ENCODE measurements at regions not wholly inside any gene's neighbourhood (a gene's known extent, or its start where the extent isn't known, plus 50 kb on each side); places are given as distances from the start of the nearest gene placed in this dataset.

DNA sequence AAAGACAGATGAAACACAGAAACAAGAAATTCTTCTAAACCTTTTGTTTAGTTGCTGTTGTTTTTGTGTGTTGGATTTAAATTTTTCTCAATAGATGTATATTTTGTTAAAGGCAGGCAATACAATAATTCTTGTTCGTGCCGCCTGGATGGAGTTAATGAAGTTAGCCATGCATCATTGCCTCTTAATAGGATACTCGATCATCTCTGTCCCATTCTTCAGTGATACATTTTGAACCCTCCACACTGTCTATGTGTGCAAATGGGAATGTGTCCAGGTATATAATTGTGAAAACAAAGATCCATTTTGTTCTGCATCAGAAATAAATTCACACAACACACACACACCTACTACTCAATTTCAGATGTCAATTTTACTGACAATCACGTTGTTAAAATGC, 186.6 kb upstream of the ADAMTS16 start (continued):
- TF ChIP-seq EZH2 (IDR thresholded peaks at IDR 0.05; ENCODE audit: low read depth, unreplicated experiment) = no peak
- no peak for TF ChIP-seq ZNF114 (CRISPR knock-in tag; IDR thresholded peaks at IDR 0.05)
- TF ChIP-seq EZH2phosphoT487 (IDR thresholded peaks at IDR 0.05; ENCODE audit: unreplicated experiment) = no peak

- Histone ChIP-seq H3K27ac (ENCODE audit: low read depth) (no peak overlapping the region), H3K79me2 (replicated peaks; ENCODE audit: insufficient read depth) (no peaks in the 10 kb centered on the region), H3K4me2 (no peak overlapping the region), H3F3A (replicated peaks; ENCODE audit: low read depth) (no peaks in the 10 kb centered on the region), H3K9me2 (ENCODE audit: insufficient read depth) (peaks cover 5% of the 10 kb centered on the region; the same call in 1 of the 2 replicates), H4K20me1 (replicated peaks; ENCODE audit: insufficient read depth) (no peaks in the 10 kb centered on the region), H3K4me1 (ENCODE audit: insufficient read depth) (no peaks in the 10 kb centered on the region), H3K27me3 (ENCODE audit: insufficient read depth) (no peaks in the 10 kb centered on the region), H2AFZ (no peak overlapping the region), H3K4me3 (no peak overlapping the region), H3K36me3 (ENCODE audit: insufficient read depth) (no peaks in the 10 kb centered on the region)
- no peak overlapping the region for H3K27ac Mint-ChIP-seq
- TF ChIP-seq ZNF331 (CRISPR knock-in tag; IDR thresholded peaks at IDR 0.05; ENCODE audit: low read depth) (no peak), STAT1 (IDR thresholded peaks at IDR 0.05; ENCODE audit: unreplicated experiment) (no peak), EZH2phosphoT487 (IDR thresholded peaks at IDR 0.05; ENCODE audit: unreplicated experiment) (no peak)
- ATAC-seq = no peak
- H3K4me1 Mint-ChIP-seq = no peaks in the 10 kb centered on the region; the same call in 2 of the 3 replicates
- H3K9me3 Mint-ChIP-seq = no peaks in the 10 kb centered on the region
- no peaks in the 10 kb centered on the region for H3K36me3 Mint-ChIP-seq (ENCODE audit: low read depth)
- no peak overlapping the region for H3K4me3 Mint-ChIP-seq
- DNase-seq (ENCODE audit: low spot score) = no peak
- H3K27me3 Mint-ChIP-seq (ENCODE audit: insufficient read depth, low read depth, poor library complexity) = peaks cover 3% of the 10 kb centered on the region
These were observed 186.1 kb upstream of the ADAMTS16 start for GRCh38 chr5:4954048-4954447.

GRCh38 chr5:4963265-4963664, 176.9 kb upstream of the ADAMTS16 start:
- no peaks in the 10 kb centered on the region for H3K27me3 ChIP-seq (ENCODE audit: insufficient read depth)
- no peaks in the 10 kb centered on the region for H3F3A ChIP-seq (replicated peaks; ENCODE audit: low read depth)
- no peak overlapping the region for H3K4me3 ChIP-seq
- ATAC-seq = no peak
- no peaks in the 10 kb centered on the region for H3K27me3 Mint-ChIP-seq (ENCODE audit: insufficient read depth, low read depth, poor library complexity)
- no peak overlapping the region for H3K27ac Mint-ChIP-seq
- no peaks in the 10 kb centered on the region for H3K36me3 ChIP-seq (ENCODE audit: insufficient read depth)
- H4K20me1 ChIP-seq (replicated peaks; ENCODE audit: insufficient read depth) = no peaks in the 10 kb centered on the region
- H3K9me3 Mint-ChIP-seq = no peaks in the 10 kb centered on the region
- no peak overlapping the region for H3K27ac ChIP-seq (ENCODE audit: low read depth)
- no peak for DNase-seq (ENCODE audit: low spot score)
- no peaks in the 10 kb centered on the region for H3K4me1 Mint-ChIP-seq
- H3K4me1 ChIP-seq (ENCODE audit: insufficient read depth) = no peaks in the 10 kb centered on the region
- TF ChIP-seq NANOG (IDR thresholded peaks at IDR 0.05; ENCODE audit: borderline replicate concordance) (no peak), ZNF114 (CRISPR knock-in tag; IDR thresholded peaks at IDR 0.05) (no peak), REST (IDR thresholded peaks at IDR 0.05; ENCODE audit: unreplicated experiment) (no peak), STAT1 (IDR thresholded peaks at IDR 0.05; ENCODE audit: unreplicated experiment) (no peak)
- H3K79me2 ChIP-seq (replicated peaks; ENCODE audit: insufficient read depth) = no peaks in the 10 kb centered on the region
- H3K4me2 ChIP-seq = no peak overlapping the region
- no peaks in the 10 kb centered on the region for H3K36me3 Mint-ChIP-seq (ENCODE audit: low read depth)
- H2AFZ ChIP-seq = no peak overlapping the region
- peaks cover 12% of the 10 kb centered on the region for H3K9me2 ChIP-seq (ENCODE audit: insufficient read depth)
- H3K4me3 Mint-ChIP-seq = no peak overlapping the region

Measured in GM23338 (cell line).